ENCODE measurements at regions not wholly inside any gene's neighbourhood (a gene's known extent, or its start where the extent isn't known, plus 50 kb on each side); places are given as distances from the start of the nearest gene placed in this dataset.

DNA sequence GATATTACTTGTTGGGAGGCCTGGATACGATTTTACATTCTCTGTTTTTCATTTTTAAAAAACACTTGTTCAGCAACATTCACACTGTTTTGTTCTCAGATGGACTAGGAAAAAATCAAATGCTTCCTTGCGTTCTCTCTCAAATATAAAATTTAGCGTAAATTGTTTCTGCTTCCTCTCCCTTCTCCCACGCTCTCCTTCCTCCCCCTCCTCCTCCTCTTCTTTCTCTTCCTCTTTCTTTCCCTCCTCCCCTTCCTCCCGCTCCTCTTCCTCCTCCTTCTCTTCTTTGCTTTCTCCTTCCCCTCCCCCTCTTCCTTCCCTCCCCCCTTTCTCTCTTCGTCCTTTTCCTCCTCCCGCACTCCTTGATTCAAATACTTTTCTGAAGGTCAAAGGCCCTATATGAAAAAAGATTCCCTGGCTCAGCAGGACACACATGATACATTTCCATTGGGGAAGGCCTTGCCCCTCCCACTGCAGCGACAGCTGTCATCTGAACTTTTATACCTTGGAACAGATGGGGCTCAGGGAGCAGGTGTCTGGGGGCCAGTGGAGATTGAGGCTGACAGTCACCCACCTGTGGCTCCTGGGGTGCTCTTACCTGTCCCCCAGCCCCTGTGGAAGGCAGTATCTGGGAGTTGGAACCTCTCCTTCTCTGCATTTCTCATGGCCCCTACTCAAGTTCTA lies 99.4 kb upstream of the SDK2 start:
- TF ChIP-seq CTCF (IDR thresholded peaks at IDR 0.05; ENCODE audit: extremely low read depth, missing control alignments), result no peak
- no peak for DNase-seq (ENCODE audit: low spot score)

DNA sequence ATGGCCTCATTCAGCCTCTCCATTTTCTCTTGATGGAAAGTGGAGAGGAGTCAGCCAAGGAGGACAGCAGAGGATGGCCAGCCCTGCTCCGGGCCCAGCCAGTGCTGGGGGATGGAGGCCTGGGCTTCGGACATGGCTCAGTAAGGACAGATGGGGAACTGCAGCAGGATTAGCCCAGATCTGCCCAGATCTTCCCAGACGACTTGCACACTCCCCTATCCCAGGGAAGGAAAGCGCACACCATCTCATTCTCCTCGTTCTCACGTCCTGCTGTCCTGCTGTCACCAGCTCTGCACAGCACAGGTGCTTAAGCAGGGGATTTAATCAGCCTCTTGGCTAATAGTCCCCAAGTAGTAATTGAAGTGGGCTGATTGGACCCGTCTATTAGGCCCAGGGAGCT lies 100.2 kb upstream of the SDK2 start:
- TF ChIP-seq CTCF (IDR thresholded peaks at IDR 0.05; ENCODE audit: extremely low read depth, missing control alignments), result no peak
- DNase-seq (ENCODE audit: low spot score), result no peak

- DNase-seq (ENCODE audit: low spot score), result no peak
- TF ChIP-seq CTCF (IDR thresholded peaks at IDR 0.05; ENCODE audit: extremely low read depth, missing control alignments), result no peak
Observed at GRCh38 chr17:73746314-73747073, 102.2 kb upstream of the SDK2 start.

DNA sequence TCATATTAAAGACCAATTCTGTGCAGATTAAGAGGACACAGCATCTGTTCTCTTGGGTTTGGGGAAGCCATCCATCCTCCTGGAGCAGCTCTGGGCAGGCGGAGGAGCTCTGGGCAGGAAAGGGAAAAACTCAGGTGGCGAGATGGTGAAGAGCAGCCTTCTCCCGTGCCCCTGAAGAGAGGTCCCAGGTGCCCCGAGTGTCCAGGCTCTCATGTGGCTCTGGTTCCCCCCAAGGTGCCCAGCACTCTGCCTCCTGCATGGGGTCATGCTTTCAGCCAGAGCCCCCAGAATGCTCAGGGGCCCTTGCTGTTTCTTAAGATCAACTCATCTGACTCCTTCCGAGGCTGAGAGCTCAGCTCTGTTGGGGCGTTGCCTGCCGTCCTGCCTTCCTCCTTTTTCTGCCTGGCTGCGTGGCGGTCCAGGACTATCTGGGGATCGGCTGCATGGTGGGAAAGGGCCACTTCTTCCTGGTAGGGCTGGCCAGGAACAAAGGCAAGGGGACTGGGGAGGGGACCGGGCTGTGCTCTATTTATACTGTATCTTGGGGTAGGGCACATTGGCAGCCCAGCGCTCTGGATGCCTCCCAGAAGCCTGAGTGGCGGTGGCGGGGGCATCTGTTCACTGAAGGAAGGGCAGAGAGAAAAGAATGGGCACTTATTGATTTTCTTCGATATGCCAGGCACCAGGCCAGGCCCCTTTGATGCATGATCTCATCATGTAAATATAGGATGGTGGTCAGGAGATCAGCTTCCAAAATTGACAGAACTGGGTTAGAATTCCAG lies 103.2 kb upstream of the SDK2 start:
- no peak for TF ChIP-seq CTCF (IDR thresholded peaks at IDR 0.05; ENCODE audit: extremely low read depth, missing control alignments)
- DNase-seq (ENCODE audit: low spot score), result no peak

GRCh38 chr17:73748508-73748907 lies 104.3 kb upstream of the SDK2 start:
- DNase-seq (ENCODE audit: low spot score), result no peak
- TF ChIP-seq CTCF (IDR thresholded peaks at IDR 0.05; ENCODE audit: extremely low read depth, missing control alignments), result no peak

GRCh38 chr17:73749337-73749823 lies 105.1 kb upstream of the SDK2 start:
- DNase-seq (ENCODE audit: low spot score), result no peak
- no peak for TF ChIP-seq CTCF (IDR thresholded peaks at IDR 0.05; ENCODE audit: extremely low read depth, missing control alignments)

All from GM20000 (cell line).